HEK293 (cell line): ENCODE measurements at regions not wholly inside any gene's neighbourhood (a gene's known extent, or its start where the extent isn't known, plus 50 kb on each side); places are given as distances from the start of the nearest gene placed in this dataset.

Experiments
- AEBP2 ChIP-seq: fragments of 450-650 bp; formaldehyde crosslinking; IDR thresholded peaks from 2 replicates; pipeline ENCODE4 v1.5.1; 2016; ENCODE audit warnings: missing biosample characterization, missing genetic modification characterization, borderline replicate concordance
- GLIS1 ChIP-seq: fragments of 450-650 bp; formaldehyde crosslinking; IDR thresholded peaks from 2 replicates; pipeline ENCODE4 v1.5.1; 2016; ENCODE audit warnings: missing biosample characterization, missing genetic modification characterization
- MZF1 ChIP-seq: fragments of 450-650 bp; formaldehyde crosslinking; IDR thresholded peaks from 2 replicates; pipeline ENCODE4 v1.5.1; 2017; ENCODE audit warnings: missing biosample characterization, missing genetic modification characterization, borderline replicate concordance
- PBX3 ChIP-seq: sonication (generic); formaldehyde crosslinking; IDR thresholded peaks from 2 replicates; pipeline ENCODE4 v1.8.1; 2022; ENCODE audit warnings: mild to moderate bottlenecking, moderate library complexity, missing genetic modification reagents
- PRDM10 ChIP-seq: fragments of 450-650 bp; formaldehyde crosslinking; IDR thresholded peaks from 2 replicates; pipeline ENCODE4 v1.5.1; 2016; ENCODE audit warnings: missing biosample characterization, missing genetic modification characterization
- PRDM2 ChIP-seq: fragments of 450-650 bp; formaldehyde crosslinking; IDR thresholded peaks from 2 replicates; pipeline ENCODE4 v1.5.1; 2016; ENCODE audit warnings: missing biosample characterization, missing genetic modification characterization, borderline replicate concordance
- WT1 ChIP-seq: fragments of 450-650 bp; formaldehyde crosslinking; IDR thresholded peaks from 2 replicates; pipeline ENCODE4 v1.5.1; 2016; ENCODE audit warnings: missing biosample characterization, missing genetic modification characterization
- ZBTB21 ChIP-seq: fragments of 450-650 bp; formaldehyde crosslinking; IDR thresholded peaks from 2 replicates; pipeline ENCODE4 v1.5.1; 2017; ENCODE audit warnings: missing biosample characterization, missing genetic modification characterization
- ZBTB44 ChIP-seq: fragments of 450-650 bp; IDR thresholded peaks from 2 replicates; pipeline ENCODE4 v1.5.1; 2018; ENCODE audit warnings: missing biosample characterization, mild to moderate bottlenecking, missing genetic modification characterization
- ZNF121 ChIP-seq: fragments of 450-650 bp; formaldehyde crosslinking; IDR thresholded peaks from 2 replicates; pipeline ENCODE4 v1.5.1; 2016; ENCODE audit warnings: missing biosample characterization, missing genetic modification characterization
- ZNF140 ChIP-seq: fragments of 450-650 bp; formaldehyde crosslinking; IDR thresholded peaks from 2 replicates; pipeline ENCODE4 v1.5.1; 2016; ENCODE audit warnings: missing biosample characterization, missing genetic modification characterization
- ZNF174 ChIP-seq: fragments of 450-650 bp; formaldehyde crosslinking; IDR thresholded peaks from 2 replicates; pipeline ENCODE4 v1.5.0; 2017; ENCODE audit warnings: missing biosample characterization, mild to moderate bottlenecking, missing genetic modification characterization
- ZNF184 ChIP-seq: fragments of 450-650 bp; IDR thresholded peaks from 2 replicates; pipeline ENCODE4 v1.5.1; 2018; ENCODE audit warnings: missing biosample characterization, mild to moderate bottlenecking, missing genetic modification characterization
- ZNF341 ChIP-seq: fragments of 450-650 bp; formaldehyde crosslinking; IDR thresholded peaks from 2 replicates; pipeline ENCODE4; 2016; ENCODE audit warnings: low read depth, missing biosample characterization, missing genetic modification characterization
- ZNF362 ChIP-seq: fragments of 450-650 bp; formaldehyde crosslinking; IDR thresholded peaks from 2 replicates; pipeline ENCODE4 v1.5.1; 2016; ENCODE audit warnings: missing biosample characterization, missing genetic modification characterization
- ZNF423 ChIP-seq: fragments of 450-650 bp; formaldehyde crosslinking; IDR thresholded peaks from 2 replicates; pipeline ENCODE4 v1.5.1; 2016; ENCODE audit warnings: missing biosample characterization, missing genetic modification characterization
- ZNF510 ChIP-seq: fragments of 450-650 bp; formaldehyde crosslinking; IDR thresholded peaks from 2 replicates; pipeline ENCODE4 v1.5.1; 2018; ENCODE audit warnings: mild to moderate bottlenecking, missing genetic modification characterization, missing biosample characterization; ENCODE audit not compliant: insufficient replicate concordance
- ZNF521 ChIP-seq: fragments of 450-650 bp; formaldehyde crosslinking; IDR thresholded peaks from 2 replicates; pipeline ENCODE4 v1.5.1; 2017; ENCODE audit warnings: missing biosample characterization, mild to moderate bottlenecking, missing genetic modification characterization
- ZNF530 ChIP-seq: fragments of 450-650 bp; formaldehyde crosslinking; IDR thresholded peaks from 2 replicates; pipeline ENCODE4 v1.5.1; 2016; ENCODE audit warnings: low read depth, missing biosample characterization, missing genetic modification characterization
- ZNF645 ChIP-seq: fragments of 450-650 bp; formaldehyde crosslinking; IDR thresholded peaks from 2 replicates; pipeline ENCODE4; 2016; ENCODE audit warnings: missing biosample characterization, missing genetic modification characterization
- ZNF664 ChIP-seq: fragments of 450-650 bp; formaldehyde crosslinking; IDR thresholded peaks from 2 replicates; pipeline ENCODE4 v1.5.1; 2016; ENCODE audit warnings: missing biosample characterization, missing genetic modification characterization

- TF ChIP-seq PRDM2 (tag by site-specific recombination) (no peak), ZNF423 (tag by site-specific recombination) (no peak), ZNF174 (tag by site-specific recombination) (no peak), ZNF184 (tag by site-specific recombination) (no peak), WT1 (tag by site-specific recombination) (no peak), ZNF510 (tag by site-specific recombination) (no peak), ZNF645 (tag by site-specific recombination) (no peak), PRDM10 (tag by site-specific recombination) (peak; percentile 82), ZNF362 (tag by site-specific recombination) (no peak), ZNF664 (tag by site-specific recombination) (no peak), PBX3 (CRISPR knock-in tag) (no peak), ZNF521 (tag by site-specific recombination) (no peak), ZNF341 (tag by site-specific recombination) (0 out of 2 replicates have a peak, but pooled peaks have one; percentile 9), ZBTB21 (no peak; the same call in 1 of the 2 replicates), ZNF140 (no peak), ZNF121 (tag by site-specific recombination) (no peak), MZF1 (no peak), GLIS1 (tag by site-specific recombination) (peak; percentile 61), ZNF530 (tag by site-specific recombination) (no peak), AEBP2 (tag by site-specific recombination) (no peak), ZBTB44 (no peak)
Observed at GRCh38 chr4:24472514-24473308, 111.6 kb downstream of the DHX15 start (continued).
